ENCODE measurements at regions not wholly inside any gene's neighbourhood (a gene's known extent, or its start where the extent isn't known, plus 50 kb on each side); places are given as distances from the start of the nearest gene placed in this dataset.

GRCh38 chr12:67748743-67749040 is 100.1 kb downstream of the DYRK2 start:
- no peaks in the 10 kb centered on the region for H3K4me1 ChIP-seq
- no peak overlapping the region for H3K27ac ChIP-seq
- no peak for TF ChIP-seq POLR2A (IDR thresholded peaks at IDR 0.05)
- TF ChIP-seq POLR2AphosphoS5 (IDR thresholded peaks at IDR 0.05): no peak
- no peak for TF ChIP-seq CTCF (IDR thresholded peaks at IDR 0.05 in 8 of 11, conservative IDR thresholded peaks at IDR 0.05 in 3 of 11)
- H3K4me3 ChIP-seq: no peak overlapping the region
- 84 to 95% (median 90%) methylated on average over 1 of the region's 1 CpG for WGBS, 5 donors
- intact Hi-C loops (cut with DNase I; ENCODE audit: low total_unique reads): no loop called here
- DNase-seq: no peak
- H3K36me3 ChIP-seq: no peaks in the 10 kb centered on the region
- no peaks in the 10 kb centered on the region for H3K27me3 ChIP-seq (replicated peaks in 1 of 7)
- no peaks in the 10 kb centered on the region for H3K9me3 ChIP-seq

GRCh38 chr12:67750513-67751183 is 102.1 kb downstream of the DYRK2 start:
- no peak overlapping the region for H3K27ac ChIP-seq
- DNase-seq: no peak
- H3K36me3 ChIP-seq: no peaks in the 10 kb centered on the region
- H3K27me3 ChIP-seq (replicated peaks in 1 of 7): no peaks in the 10 kb centered on the region
- H3K9me3 ChIP-seq: no peaks in the 10 kb centered on the region
- peaks cover 0 to 4% (median 0%) of the 10 kb centered on the region in 6 donors for H3K4me1 ChIP-seq
- TF ChIP-seq CTCF (IDR thresholded peaks at IDR 0.05 in 8 of 11, conservative IDR thresholded peaks at IDR 0.05 in 3 of 11) (no peak), POLR2A (IDR thresholded peaks at IDR 0.05) (no peak), POLR2AphosphoS5 (IDR thresholded peaks at IDR 0.05) (no peak)
- WGBS, 5 donors: 92 to 97% (median 96%) methylated on average over 3 of the region's 3 CpGs
- H3K4me3 ChIP-seq: no peak overlapping the region
- intact Hi-C loops (cut with DNase I; ENCODE audit: low total_unique reads): no loop called here

- H3K4me3 ChIP-seq: no peak overlapping the region
- peaks cover 0 to 4% (median 0%) of the 10 kb centered on the region in 6 donors for H3K4me1 ChIP-seq
- 90 to 94% (median 93%) methylated on average over 6 of the region's 6 CpGs for WGBS, 5 donors
- no peak for DNase-seq
- H3K27ac ChIP-seq: no peak overlapping the region
- no peaks in the 10 kb centered on the region for H3K9me3 ChIP-seq
- H3K27me3 ChIP-seq (replicated peaks in 1 of 7): no peaks in the 10 kb centered on the region
- intact Hi-C loops (cut with DNase I; ENCODE audit: low total_unique reads): no loop called here
- TF ChIP-seq POLR2AphosphoS5 (IDR thresholded peaks at IDR 0.05) (no peak), CTCF (IDR thresholded peaks at IDR 0.05 in 8 of 11, conservative IDR thresholded peaks at IDR 0.05 in 3 of 11) (no peak), POLR2A (IDR thresholded peaks at IDR 0.05) (no peak)
- H3K36me3 ChIP-seq: no peaks in the 10 kb centered on the region
These were observed 102.9 kb downstream of the DYRK2 start for GRCh38 chr12:67751381-67751928.

- H3K9me3 ChIP-seq: no peaks in the 10 kb centered on the region
- 87 to 95% (median 88%) methylated on average over 4 of the region's 4 CpGs for WGBS, 5 donors
- no peak for TF ChIP-seq CTCF (IDR thresholded peaks at IDR 0.05 in 8 of 11, conservative IDR thresholded peaks at IDR 0.05 in 3 of 11)
- TF ChIP-seq POLR2A (IDR thresholded peaks at IDR 0.05): no peak
- TF ChIP-seq POLR2AphosphoS5 (IDR thresholded peaks at IDR 0.05): no peak
- H3K4me3 ChIP-seq: no peak overlapping the region
- H3K27me3 ChIP-seq (replicated peaks in 1 of 7): no peaks in the 10 kb centered on the region
- H3K4me1 ChIP-seq: peaks cover 0 to 4% (median 0%) of the 10 kb centered on the region in 6 donors
- no peaks in the 10 kb centered on the region for H3K36me3 ChIP-seq
- intact Hi-C loops (cut with DNase I; ENCODE audit: low total_unique reads): no loop called here
- no peak overlapping the region for H3K27ac ChIP-seq
- DNase-seq: no peak
These were observed 103.7 kb downstream of the DYRK2 start for GRCh38 chr12:67752226-67752732.

All from spleen (tissue), 11 donors.